ENCODE measurements at regions not wholly inside any gene's neighbourhood (a gene's known extent, or its start where the extent isn't known, plus 50 kb on each side); places are given as distances from the start of the nearest gene placed in this dataset.

DNA sequence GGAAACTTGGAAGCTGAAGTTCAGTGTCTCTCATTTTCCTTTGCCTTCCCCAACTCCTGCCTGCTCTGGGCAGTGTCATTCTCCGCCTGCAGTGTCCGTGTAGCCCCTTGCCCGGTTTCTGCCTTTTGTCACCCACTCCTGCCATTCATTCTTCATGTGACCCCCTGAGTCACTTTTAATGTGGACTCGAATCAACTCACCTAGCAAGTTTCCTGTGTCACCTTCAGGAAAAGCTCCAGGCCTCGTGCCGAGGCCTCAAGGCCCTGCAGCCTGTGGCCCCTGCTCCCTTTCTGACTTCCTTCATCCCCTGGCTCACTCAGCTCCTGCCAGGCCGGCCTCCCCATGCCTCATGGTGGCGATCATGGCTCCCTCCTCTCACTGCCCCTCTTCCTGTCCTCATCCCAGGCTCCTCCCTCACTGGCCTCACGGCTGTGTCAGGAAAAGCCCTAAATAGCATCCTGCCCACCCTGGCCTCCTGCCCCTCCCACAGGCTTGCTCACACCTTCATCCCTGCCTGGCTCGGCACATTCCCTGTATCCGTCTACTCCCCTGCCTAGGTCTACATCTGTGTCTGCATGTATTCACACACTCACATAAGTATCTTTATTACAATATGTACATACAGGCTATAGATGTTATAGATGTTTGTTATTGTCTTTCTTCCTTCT lies 294.9 kb downstream of the MED10 start:
- peak; percentile 21; the same call in 1 of the 2 replicates for TF ChIP-seq MAX (IDR thresholded peaks at IDR 0.05)
- no peak for TF ChIP-seq CHD2 (IDR thresholded peaks at IDR 0.05; ENCODE audit: low read length)
- no peak for TF ChIP-seq RFX5 (IDR thresholded peaks at IDR 0.05; ENCODE audit: borderline replicate concordance, low read depth, low read length)
- TF ChIP-seq PHF8 (conservative IDR thresholded peaks at IDR 0.05; ENCODE audit: low read depth, low read length), result no peak
- ChIA-PET CTCF (ENCODE audit: partially characterized antibody) (no interaction called here), POLR2A (ENCODE audit: partially characterized antibody) (no interaction called here)
- Histone ChIP-seq H2BK20ac (ENCODE audit: low read length) (no peak overlapping the region), H3K79me1 (ENCODE audit: low read depth, low read length) (0 out of 2 replicates have a peak, but pooled peaks cover 2% of the 10 kb centered on the region), H2BK15ac (ENCODE audit: low read length) (no peak overlapping the region), H3K4me3 (ENCODE audit: extremely low read depth in 1 of 4, insufficient read depth in 2 of 4, low read depth in 3 of 4, low read length in 4 of 4) (no peak overlapping the region), H3K14ac (ENCODE audit: insufficient read length) (no peak overlapping the region), H3K36me3 (ENCODE audit: control insufficient read depth in 2 of 4, insufficient read depth in 4 of 4, low read length in 3 of 4) (no peaks in the 10 kb centered on the region), H3K9ac (replicated peaks in 1 of 4; ENCODE audit: extremely low read depth in 1 of 4, low read depth in 3 of 4, low read length in 3 of 4) (no peak overlapping the region), H4K5ac (ENCODE audit: insufficient read length, low read depth, low read length) (no peak overlapping the region), H3K4me2 (ENCODE audit: insufficient read depth in 1 of 2, low read depth in 2 of 2, low read length in 2 of 2) (no peak overlapping the region), H3K56ac (replicated peaks; ENCODE audit: insufficient read length, low read depth, low read length) (no peak overlapping the region), H3K27ac (ENCODE audit: low read depth, low read length) (no peak overlapping the region), H2AFZ (ENCODE audit: low read length) (0 out of 2 replicates have a peak overlapping the region, but pooled peaks have one; percentile 4), H3K79me2 (ENCODE audit: control insufficient read depth in 1 of 2, insufficient read depth in 2 of 2, low read length in 2 of 2) (no peaks in the 10 kb centered on the region), H3K27me3 (replicated peaks in 1 of 4; ENCODE audit: control insufficient read depth in 3 of 4, extremely low read depth in 1 of 4, insufficient read depth in 3 of 4, low read length in 3 of 4) (no peaks in the 10 kb centered on the region), H3K18ac (ENCODE audit: extremely low read depth, low read length) (no peak overlapping the region), H3K4me1 (replicated peaks in 1 of 4; ENCODE audit: control insufficient read depth in 3 of 4, insufficient read depth in 4 of 4, low read length in 3 of 4) (no peaks in the 10 kb centered on the region; a peak in 1 of 7 replicates), H3K9me3 (ENCODE audit: insufficient read depth in 2 of 2, low read depth in 1 of 2, low read length in 1 of 2) (no peaks in the 10 kb centered on the region), H4K8ac (ENCODE audit: extremely low read depth, insufficient read depth, low read length) (0 out of 2 replicates have a peak overlapping the region, but pooled peaks have one; percentile 6), H2BK5ac (ENCODE audit: low read depth, low read length) (0 out of 2 replicates have a peak overlapping the region, but pooled peaks have one; percentile 16), H2BK12ac (ENCODE audit: low read depth, low read length) (peak overlapping the region; percentile 50; the same call in 1 of the 2 replicates), H2AK5ac (ENCODE audit: low read depth, low read length) (no peak overlapping the region), H3K23ac (ENCODE audit: insufficient read length) (no peak overlapping the region), H3K23me2 (ENCODE audit: low read depth, low read length) (no peaks in the 10 kb centered on the region), H2BK120ac (replicated peaks; ENCODE audit: low read depth, low read length) (no peak overlapping the region), H4K91ac (replicated peaks; ENCODE audit: insufficient read length, low read length) (no peak overlapping the region), H3K4ac (replicated peaks; ENCODE audit: insufficient read length, low read depth, low read length) (peak overlapping the region; percentile 57), H4K20me1 (replicated peaks in 1 of 2; ENCODE audit: control insufficient read depth in 1 of 2, insufficient read depth in 2 of 2, low read length in 2 of 2) (peaks cover 0 to 3% of the 10 kb centered on the region in 2 experiments)
- FAIRE-seq, result no peak
- peak in 1 of 2 experiments; percentile 49 for DNase-seq (ENCODE audit: low read depth in 1 of 2, low spot score in 2 of 2)
- WGBS, 2 experiments (ENCODE audit: extremely low coverage in 1 of 2, insufficient coverage in 1 of 2, insufficient read length in 1 of 2, insufficient replicate concordance in 2 of 2, low coverage in 1 of 2, low lambda C conversion rate in 2 of 2, missing lambda C conversion rate in 1 of 2), result 82% methylated on average over 9 of the region's 11 CpGs; no CpG with 5 or more reads in 1 of the 2 experiments

All from H1 (cell line).